SU-DHL-6 (cell line): ENCODE measurements at regions not wholly inside any gene's neighbourhood (a gene's known extent, or its start where the extent isn't known, plus 50 kb on each side); places are given as distances from the start of the nearest gene placed in this dataset.

Experiments used
- H2AFZ ChIP-seq: fragments of 200-600 bp; sonication (generic); 2 replicates; pipeline ENCODE4 v1.6.1; 2014; ENCODE audit warnings: low read depth, mild to moderate bottlenecking, moderate library complexity, mixed read lengths, antibody characterized with exemption, low read length; ENCODE audit not compliant: severe bottlenecking
- H3F3A ChIP-seq: fragments of 200-600 bp; shearing (Covaris generic); 2 replicates; pipeline ENCODE4 v1.6.0; 2016; ENCODE audit warnings: antibody characterized with exemption, mild to moderate bottlenecking; ENCODE audit not compliant: insufficient read depth
- H3K27ac ChIP-seq: fragments of 200-600 bp; sonication (generic); 2 replicates; pipeline ENCODE4 v1.5.1; 2016; ENCODE audit warnings: low read depth, mild to moderate bottlenecking, low read length, moderate library complexity, mixed read lengths
- H3K27me3 ChIP-seq: fragments of 200-600 bp; sonication (generic), shearing (Covaris generic); 2 replicates; pipeline ENCODE4 v1.6.0; 2014; ENCODE audit warnings: mild to moderate bottlenecking, low read length
- H3K36me3 ChIP-seq: fragments of 200-600 bp; sonication (generic); 2 replicates; pipeline ENCODE4 v1.6.1; 2014; ENCODE audit warnings: mild to moderate bottlenecking, low read length, mixed read lengths
- H3K4me2 ChIP-seq: fragments of 300-600, 200-600 bp; shearing (Covaris generic), sonication (generic); 2 replicates; pipeline ENCODE4 v1.6.0; 2014; ENCODE audit warnings: low read length, low read depth, mild to moderate bottlenecking; ENCODE audit not compliant: poor library complexity, severe bottlenecking
- H3K4me3 ChIP-seq: fragments of 200-600 bp; sonication (generic); 2 replicates; pipeline ENCODE4 v1.5.1; 2014; ENCODE audit warnings: antibody characterized with exemption, low read length, mild to moderate bottlenecking, mixed read lengths; ENCODE audit not compliant: insufficient read depth, poor library complexity, severe bottlenecking
- H3K79me2 ChIP-seq: fragments of 200-600 bp; sonication (generic); 2 replicates; pipeline ENCODE4 v1.6.1; 2014; ENCODE audit warnings: mild to moderate bottlenecking, low read length, moderate library complexity; ENCODE audit not compliant: insufficient read depth
- H3K9ac ChIP-seq: fragments of 200-600 bp; sonication (generic); 2 replicates; pipeline ENCODE4 v1.7.0; 2014; ENCODE audit warnings: mild to moderate bottlenecking, low read length
- H3K9me2 ChIP-seq: fragments of 200-600 bp; sonication (generic); replicated peaks from 2 replicates; pipeline ENCODE4 v1.6.1; 2014; ENCODE audit warnings: low read length; ENCODE audit not compliant: insufficient read depth
- H3K9me3 ChIP-seq: fragments of 200-600 bp; sonication (generic); 2 replicates; pipeline ENCODE4 v1.6.1; 2014; ENCODE audit warnings: low read length, mixed read lengths; ENCODE audit not compliant: insufficient read depth
- H4K20me1 ChIP-seq: fragments of 200-600 bp; sonication (generic); 2 replicates; pipeline ENCODE4 v1.6.1; 2014; ENCODE audit warnings: low read depth, mild to moderate bottlenecking, antibody characterized with exemption, low read length, moderate library complexity, mixed read lengths
- CTCF ChIP-seq: fragments of 200-600 bp; sonication (generic); IDR thresholded peaks from one replicate; pipeline ENCODE4 v1.5.1; 2017; ENCODE audit warnings: antibody characterized with exemption, mild to moderate bottlenecking, low read length, moderate library complexity; ENCODE audit not compliant: insufficient read depth, poor library complexity, severe bottlenecking
- EZH2phosphoT487 ChIP-seq: fragments of 200-600 bp; sonication (generic), shearing (Covaris generic); conservative IDR thresholded peaks from 2 replicates; pipeline ENCODE4 v1.6.1; 2018; ENCODE audit warnings: mild to moderate bottlenecking, antibody characterized with exemption, low read length, moderate library complexity, mixed read lengths

- Histone ChIP-seq H3K9me2 (no peaks in the 10 kb centered on the region), H3K9me3 (no peaks in the 10 kb centered on the region), H2AFZ (no peak overlapping the region), H3K4me2 (no peak overlapping the region), H3K27ac (no peak overlapping the region), H3K36me3 (no peaks in the 10 kb centered on the region), H4K20me1 (no peaks in the 10 kb centered on the region), H3K9ac (no peak overlapping the region), H3K79me2 (no peaks in the 10 kb centered on the region), H3K4me3 (no peak overlapping the region), H3F3A (no peaks in the 10 kb centered on the region), H3K27me3 (no peaks in the 10 kb centered on the region)
- TF ChIP-seq EZH2phosphoT487 (no peak), CTCF (no peak)
Measured at GRCh38 chr15:96132126-96132525, 198.4 kb upstream of the NR2F2 start.

DNA sequence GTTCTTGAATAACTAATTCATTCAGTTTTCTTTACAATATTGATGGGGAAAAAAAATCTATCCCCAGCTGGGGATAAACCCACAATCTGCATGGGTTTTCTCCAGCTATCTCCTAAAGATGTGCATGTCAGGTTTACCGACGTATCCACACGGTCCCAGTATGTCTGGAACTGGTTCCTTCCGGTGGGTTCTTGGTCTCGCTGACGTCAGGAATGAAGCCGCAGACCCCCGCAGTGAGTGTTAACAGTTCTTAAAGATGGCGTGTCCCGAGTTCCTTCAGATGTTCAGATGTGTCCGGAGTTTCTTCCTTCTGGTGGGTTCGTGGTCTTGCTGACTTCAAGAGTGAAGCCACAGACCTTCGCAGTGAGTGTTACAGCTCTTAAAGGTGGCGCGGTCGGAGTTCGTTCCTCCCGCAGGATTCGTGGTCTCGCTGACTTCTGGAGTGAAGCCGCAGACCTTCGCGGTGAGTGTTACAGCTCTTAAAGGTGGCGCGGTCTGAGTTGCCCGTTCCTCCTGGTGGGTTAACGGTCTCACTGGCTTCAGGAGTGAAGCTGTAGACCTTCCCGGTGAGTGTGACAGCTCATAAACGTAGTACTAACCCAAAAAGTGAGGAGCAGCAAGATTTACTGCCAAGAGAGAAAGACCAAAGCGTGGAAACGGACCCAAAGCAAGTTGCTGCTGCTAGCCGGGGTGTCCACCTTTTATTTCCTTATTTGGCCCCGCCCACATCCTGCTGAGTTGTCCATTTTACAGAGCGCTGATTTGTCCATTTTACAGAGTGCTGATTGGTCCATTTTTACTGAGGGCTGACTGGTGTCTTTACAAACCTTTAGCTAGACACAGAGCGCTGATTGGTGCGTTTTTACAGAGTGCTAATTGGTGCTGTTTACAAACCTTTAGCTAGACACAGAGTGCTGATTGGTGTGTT, 195.1 kb upstream of the NR2F2 start:
- Histone ChIP-seq H3K4me3 (no peak overlapping the region), H4K20me1 (no peaks in the 10 kb centered on the region), H3K79me2 (no peaks in the 10 kb centered on the region), H3K27me3 (no peaks in the 10 kb centered on the region), H3K9ac (no peak overlapping the region), H3K4me2 (no peak overlapping the region), H3K9me3 (no peaks in the 10 kb centered on the region), H3K27ac (no peak overlapping the region), H2AFZ (no peak overlapping the region), H3K36me3 (no peaks in the 10 kb centered on the region), H3F3A (no peaks in the 10 kb centered on the region), H3K9me2 (no peaks in the 10 kb centered on the region)
- TF ChIP-seq EZH2phosphoT487 (no peak), CTCF (no peak)

- Histone ChIP-seq H4K20me1 (no peaks in the 10 kb centered on the region), H3K4me2 (no peak overlapping the region), H3K9ac (no peak overlapping the region), H3K27me3 (no peaks in the 10 kb centered on the region), H3K4me3 (no peak overlapping the region), H3K27ac (no peak overlapping the region), H3K9me2 (no peaks in the 10 kb centered on the region), H3K36me3 (no peaks in the 10 kb centered on the region), H3K79me2 (no peaks in the 10 kb centered on the region), H3F3A (no peaks in the 10 kb centered on the region), H3K9me3 (0 out of 2 replicates have a peak, but pooled peaks cover 4% of the 10 kb centered on the region), H2AFZ (no peak overlapping the region)
- no peak for TF ChIP-seq CTCF
- TF ChIP-seq EZH2phosphoT487: no peak
Measured at GRCh38 chr15:96138985-96139384, 191.5 kb upstream of the NR2F2 start.
